COLO829 (cell line): ENCODE measurements at regions not wholly inside any gene's neighbourhood (a gene's known extent, or its start where the extent isn't known, plus 50 kb on each side); places are given as distances from the start of the nearest gene placed in this dataset.
A peak's percentile ranks its signal among the peaks of the same experiment; 100 is the strongest.

ENCODE experiments used
- DNase-seq: peaks from one replicate; pipeline ENCODE4 v3.0.0; 2012; ENCODE audit warnings: low spot score

GRCh38 chr7:142365410-142365842 lies 107.6 kb upstream of the PRSS58 start:
- DNase-seq, result no peak

GRCh38 chr7:142364551-142364950 lies 106.7 kb upstream of the PRSS58 start:
- no peak for DNase-seq

- DNase-seq, result no peak
Observed at GRCh38 chr7:142362349-142362748, 104.5 kb upstream of the PRSS58 start.

- DNase-seq, result no peak
Observed at GRCh38 chr7:142359694-142360279, 101.9 kb upstream of the PRSS58 start.

- DNase-seq, result peak; percentile 82
Observed at GRCh38 chr7:142357953-142358520, 100.2 kb upstream of the PRSS58 start.

GRCh38 chr7:142356166-142356565 lies 98.3 kb upstream of the PRSS58 start:
- no peak for DNase-seq

- peak; percentile 56 for DNase-seq
Observed at GRCh38 chr7:142355328-142355727, 97.5 kb upstream of the PRSS58 start.

GRCh38 chr7:142353147-142354060 lies 95.5 kb upstream of the PRSS58 start:
- DNase-seq, result no peak

- DNase-seq, result no peak
Observed at GRCh38 chr7:142352543-142352942, 94.7 kb upstream of the PRSS58 start.

- DNase-seq, result no peak
Observed at GRCh38 chr7:142351145-142351544, 93.3 kb upstream of the PRSS58 start.

GRCh38 chr7:142349670-142350405 lies 92.0 kb upstream of the PRSS58 start:
- DNase-seq, result no peak

- DNase-seq, result no peak
Observed at GRCh38 chr7:142348921-142349405, 91.1 kb upstream of the PRSS58 start.

- DNase-seq, result no peak
Observed at GRCh38 chr7:142348100-142348499, 90.2 kb upstream of the PRSS58 start.

GRCh38 chr7:142347091-142347490 lies 89.2 kb upstream of the PRSS58 start:
- no peak for DNase-seq

- DNase-seq, result no peak
Observed at GRCh38 chr7:142345811-142346210, 88.0 kb upstream of the PRSS58 start.

GRCh38 chr7:142338633-142339501 lies 81.0 kb upstream of the PRSS58 start:
- no peak for DNase-seq

- no peak for DNase-seq
Observed at GRCh38 chr7:142337054-142338001, 79.5 kb upstream of the PRSS58 start.

GRCh38 chr7:142334806-142335205 lies 76.9 kb upstream of the PRSS58 start:
- DNase-seq, result no peak

GRCh38 chr7:142334236-142334635 lies 76.4 kb upstream of the PRSS58 start:
- DNase-seq, result no peak

- no peak for DNase-seq
Observed at GRCh38 chr7:142332421-142332820, 74.6 kb upstream of the PRSS58 start.
